ENCODE measurements at regions not wholly inside any gene's neighbourhood (a gene's known extent, or its start where the extent isn't known, plus 50 kb on each side); places are given as distances from the start of the nearest gene placed in this dataset.

DNA sequence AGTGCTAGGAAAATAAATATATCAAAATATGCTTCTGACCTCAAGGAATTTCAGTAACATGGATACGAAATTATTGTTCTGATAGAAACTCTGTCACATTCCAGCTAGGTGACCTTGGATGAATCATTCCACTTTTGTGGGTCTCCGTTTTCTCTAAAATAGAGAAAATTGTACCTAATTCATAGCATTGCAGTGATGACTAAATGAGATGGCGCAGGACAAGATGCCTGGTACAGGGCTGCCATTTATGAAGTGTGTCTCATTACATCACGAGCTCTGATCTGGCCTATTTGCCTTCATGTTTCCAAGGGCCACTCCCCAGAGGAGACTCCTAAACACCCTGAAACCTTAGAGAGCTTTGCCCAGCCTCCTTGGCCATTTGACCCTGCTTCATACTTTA lies 480.0 kb upstream of the USP24 start:
- WGBS, 2 donors = 68 to 74% methylated on average over 4 of the region's 4 CpGs
- TF ChIP-seq, protein P1, sequence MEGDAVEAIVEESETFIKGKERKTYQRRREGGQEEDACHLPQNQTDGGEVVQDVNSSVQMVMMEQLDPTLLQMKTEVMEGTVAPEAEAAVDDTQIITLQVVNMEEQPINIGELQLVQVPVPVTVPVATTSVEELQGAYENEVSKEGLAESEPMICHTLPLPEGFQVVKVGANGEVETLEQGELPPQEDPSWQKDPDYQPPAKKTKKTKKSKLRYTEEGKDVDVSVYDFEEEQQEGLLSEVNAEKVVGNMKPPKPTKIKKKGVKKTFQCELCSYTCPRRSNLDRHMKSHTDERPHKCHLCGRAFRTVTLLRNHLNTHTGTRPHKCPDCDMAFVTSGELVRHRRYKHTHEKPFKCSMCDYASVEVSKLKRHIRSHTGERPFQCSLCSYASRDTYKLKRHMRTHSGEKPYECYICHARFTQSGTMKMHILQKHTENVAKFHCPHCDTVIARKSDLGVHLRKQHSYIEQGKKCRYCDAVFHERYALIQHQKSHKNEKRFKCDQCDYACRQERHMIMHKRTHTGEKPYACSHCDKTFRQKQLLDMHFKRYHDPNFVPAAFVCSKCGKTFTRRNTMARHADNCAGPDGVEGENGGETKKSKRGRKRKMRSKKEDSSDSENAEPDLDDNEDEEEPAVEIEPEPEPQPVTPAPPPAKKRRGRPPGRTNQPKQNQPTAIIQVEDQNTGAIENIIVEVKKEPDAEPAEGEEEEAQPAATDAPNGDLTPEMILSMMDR (IDR thresholded peaks at IDR 0.05) = no peak
- no peak for TF ChIP-seq POLR2A (IDR thresholded peaks at IDR 0.05)
- Histone ChIP-seq H3K9me3 (no peaks in the 10 kb centered on the region), H3K27ac (peak overlapping the region in 1 of 4 donors; percentile 25), H3K4me3 (no peak overlapping the region), H3K27me3 (no peaks in the 10 kb centered on the region), H3K4me1 (peaks cover 18% of the 10 kb centered on the region), H3K36me3 (replicated peaks in 1 of 2; ENCODE audit: insufficient read depth in 1 of 2, low read depth in 2 of 2) (no peaks in the 10 kb centered on the region)
- ATAC-seq (no peak), DNase-seq (no peak)
- intact Hi-C loops (cut with DNase I) = no loop called here

DNA sequence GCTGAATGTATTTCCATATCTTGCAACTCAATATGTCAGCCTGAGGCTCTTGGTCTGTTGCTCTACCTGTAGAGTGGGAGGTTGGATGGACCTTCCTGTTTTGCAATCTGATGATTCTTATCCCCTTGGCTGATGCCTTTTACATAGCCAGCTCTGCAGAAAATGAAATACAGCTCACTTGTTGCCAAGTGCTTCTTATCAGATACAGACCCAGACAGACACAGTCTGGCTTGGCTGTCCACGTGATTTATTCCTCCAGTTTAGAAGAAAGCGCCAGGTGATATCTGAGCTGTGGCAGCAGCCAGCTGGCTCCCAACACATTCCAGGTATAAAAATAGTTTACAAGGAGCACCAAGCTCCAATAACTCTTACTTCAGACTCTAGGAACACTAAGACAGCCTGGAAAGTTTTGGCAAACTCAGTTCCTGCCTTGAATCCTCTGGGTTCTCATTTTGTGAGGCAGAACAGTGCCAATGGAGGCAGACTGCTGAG lies 479.2 kb upstream of the USP24 start:
- DNase-seq = peak; percentile 56 to 79 (median 68)
- H3K4me1 ChIP-seq = peaks cover 18% of the 10 kb centered on the region

DNA sequence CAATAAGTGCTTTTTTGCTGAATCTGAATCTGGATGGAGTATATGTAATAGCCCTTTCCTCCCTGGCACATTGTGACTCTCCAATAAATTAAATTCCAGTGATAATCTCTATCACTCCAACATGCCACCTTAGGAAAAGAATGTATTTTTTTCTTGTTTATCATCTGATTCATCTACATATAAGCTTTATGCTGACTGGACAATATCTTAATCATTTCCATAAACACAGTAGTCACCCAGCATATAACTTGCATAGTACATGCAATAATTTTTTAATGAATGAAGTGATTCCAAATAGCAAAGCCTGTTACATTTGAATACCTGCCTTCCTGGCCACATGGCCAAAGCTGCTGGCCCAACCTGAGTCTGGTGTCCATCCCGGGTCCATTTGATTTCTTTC lies 477.6 kb upstream of the USP24 start:
- H3K9me3 ChIP-seq = no peaks in the 10 kb centered on the region
- no peak for TF ChIP-seq POLR2A (IDR thresholded peaks at IDR 0.05)
- TF ChIP-seq, protein P1 (IDR thresholded peaks at IDR 0.05) = no peak
- ATAC-seq (no peak), DNase-seq (no peak)
- intact Hi-C loops (cut with DNase I) = no loop called here
- H3K36me3 ChIP-seq (replicated peaks in 1 of 2; ENCODE audit: insufficient read depth in 1 of 2, low read depth in 2 of 2) = no peaks in the 10 kb centered on the region
- no peak overlapping the region for H3K27ac ChIP-seq
- peaks cover 18% of the 10 kb centered on the region for H3K4me1 ChIP-seq
- H3K4me3 ChIP-seq = no peak overlapping the region
- 97 to 100% methylated on average over 1 of the region's 1 CpG for WGBS, 2 donors
- H3K27me3 ChIP-seq = no peaks in the 10 kb centered on the region

More for the DNA sequence above, 479.2 kb upstream of the USP24 start:
- WGBS, 2 donors = 19 to 20% methylated on average over 2 of the region's 2 CpGs
- Histone ChIP-seq H3K36me3 (replicated peaks in 1 of 2; ENCODE audit: insufficient read depth in 1 of 2, low read depth in 2 of 2) (no peaks in the 10 kb centered on the region), H3K27ac (peak overlapping the region in 1 of 4 donors; percentile 25), H3K4me3 (no peak overlapping the region), H3K9me3 (no peaks in the 10 kb centered on the region), H3K27me3 (no peaks in the 10 kb centered on the region)
- TF ChIP-seq, protein P1 (IDR thresholded peaks at IDR 0.05) = no peak
- TF ChIP-seq POLR2A (IDR thresholded peaks at IDR 0.05) = no peak
- intact Hi-C loops (cut with DNase I) = no loop called here
- peak; percentile 88 for ATAC-seq

DNA sequence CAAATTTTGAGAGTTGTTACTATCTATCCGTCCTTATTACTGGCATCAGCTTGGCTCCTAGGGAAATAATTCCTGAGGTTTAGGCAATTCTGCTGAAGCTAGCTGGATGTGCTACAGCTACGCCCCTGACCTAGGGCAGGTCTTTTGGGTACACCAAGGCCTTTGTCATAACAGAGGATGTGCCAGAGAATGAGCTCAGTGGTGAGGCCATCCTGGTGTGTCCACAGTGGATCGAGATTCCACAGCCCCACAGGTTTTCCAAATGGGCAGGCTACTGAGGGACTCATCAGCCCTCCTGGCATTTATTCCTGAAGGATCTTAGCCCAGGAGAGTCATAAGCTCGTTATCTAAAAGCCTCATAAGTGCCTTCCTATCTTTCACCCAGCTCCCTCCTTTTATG lies 475.2 kb upstream of the USP24 start:
- Histone ChIP-seq H3K27ac (no peak overlapping the region), H3K9me3 (no peaks in the 10 kb centered on the region), H3K36me3 (replicated peaks in 1 of 2; ENCODE audit: insufficient read depth in 1 of 2, low read depth in 2 of 2) (no peaks in the 10 kb centered on the region), H3K27me3 (no peaks in the 10 kb centered on the region), H3K4me3 (no peak overlapping the region), H3K4me1 (peaks cover 16% of the 10 kb centered on the region)
- ATAC-seq = no peak
- TF ChIP-seq, protein P1 (IDR thresholded peaks at IDR 0.05) = no peak
- intact Hi-C loops (cut with DNase I) = no loop called here
- 85 to 86% methylated on average over 3 to 4 of the region's 4 CpGs for WGBS, 2 donors
- no peak for DNase-seq

- no peak for ATAC-seq
- WGBS, 2 donors = 71 to 76% methylated on average over 3 of the region's 3 CpGs
- intact Hi-C loops (cut with DNase I) = no loop called here
Measured at GRCh38 chr1:55689800-55690199, 474.6 kb upstream of the USP24 start.

More at GRCh38 chr1:55689800-55690199, 474.6 kb upstream of the USP24 start:
- DNase-seq = no peak
- Histone ChIP-seq H3K9me3 (no peaks in the 10 kb centered on the region), H3K27me3 (no peaks in the 10 kb centered on the region), H3K36me3 (replicated peaks in 1 of 2; ENCODE audit: insufficient read depth in 1 of 2, low read depth in 2 of 2) (no peaks in the 10 kb centered on the region), H3K4me1 (peaks cover 10% of the 10 kb centered on the region), H3K27ac (no peak overlapping the region), H3K4me3 (no peak overlapping the region)
- no peak for TF ChIP-seq POLR2A (IDR thresholded peaks at IDR 0.05)
- TF ChIP-seq, protein P1 (IDR thresholded peaks at IDR 0.05) = no peak
